Fibroblast of skin of left quadriceps (primary cell): ENCODE measurements at regions not wholly inside any gene's neighbourhood (a gene's known extent, or its start where the extent isn't known, plus 50 kb on each side); places are given as distances from the start of the nearest gene placed in this dataset.

Source experiments
- DNase-seq, 2 experiments: peaks; one replicate each; pipeline ENCODE4 v3.0.0-alpha.2; 2013; ENCODE audit warnings: low read depth in 2 of 2

GRCh38 chrX:6906608-6907007 lies 240.9 kb upstream of the STS start:
- DNase-seq: no peak

GRCh38 chrX:6904156-6904555 lies 243.4 kb upstream of the STS start:
- DNase-seq: no peak

- no peak for DNase-seq
Measured at GRCh38 chrX:6898371-6898770, 249.1 kb upstream of the STS start.

GRCh38 chrX:6891404-6891803 lies 256.1 kb upstream of the STS start:
- no peak for DNase-seq

- DNase-seq: no peak
Measured at GRCh38 chrX:6890544-6891261, 256.8 kb upstream of the STS start.

- no peak for DNase-seq
Measured at GRCh38 chrX:6885909-6886308, 261.6 kb upstream of the STS start.

- no peak for DNase-seq
Measured at GRCh38 chrX:6885396-6885795, 262.1 kb upstream of the STS start.

- DNase-seq: no peak
Measured at GRCh38 chrX:6861456-6861855, 286.1 kb upstream of the STS start.

- no peak for DNase-seq
Measured at GRCh38 chrX:6857749-6858148, 289.8 kb upstream of the STS start.

- no peak for DNase-seq
Measured at GRCh38 chrX:6856471-6856870, 291.0 kb upstream of the STS start.

- no peak for DNase-seq
Measured at GRCh38 chrX:6852869-6853268, 294.6 kb upstream of the STS start.

- DNase-seq: no peak
Measured at GRCh38 chrX:6852121-6852520, 295.4 kb upstream of the STS start.

- no peak for DNase-seq
Measured at GRCh38 chrX:6851140-6851539, 296.4 kb upstream of the STS start.

GRCh38 chrX:6849716-6850414 lies 297.6 kb upstream of the STS start:
- peak; percentile 5 to 9 for DNase-seq

GRCh38 chrX:6832619-6833018 lies 297.7 kb upstream of the VCX3A start:
- no peak for DNase-seq

GRCh38 chrX:6826856-6827255 lies 291.9 kb upstream of the VCX3A start:
- no peak for DNase-seq

- DNase-seq: no peak
Measured at GRCh38 chrX:6821730-6822129, 286.8 kb upstream of the VCX3A start.

- no peak for DNase-seq
Measured at GRCh38 chrX:6813836-6814370, 279.0 kb upstream of the VCX3A start.

GRCh38 chrX:6812087-6812486 lies 277.2 kb upstream of the VCX3A start:
- DNase-seq: no peak

GRCh38 chrX:6810776-6811175 lies 275.9 kb upstream of the VCX3A start:
- DNase-seq: peak; percentile 1 to 5

GRCh38 chrX:6803607-6804006 lies 268.7 kb upstream of the VCX3A start:
- no peak for DNase-seq

GRCh38 chrX:6793000-6793399 lies 258.1 kb upstream of the VCX3A start:
- no peak for DNase-seq

- no peak for DNase-seq
Measured at GRCh38 chrX:6783912-6784311, 249.0 kb upstream of the VCX3A start.
